ENCODE measurements at regions not wholly inside any gene's neighbourhood (a gene's known extent, or its start where the extent isn't known, plus 50 kb on each side); places are given as distances from the start of the nearest gene placed in this dataset.

DNA sequence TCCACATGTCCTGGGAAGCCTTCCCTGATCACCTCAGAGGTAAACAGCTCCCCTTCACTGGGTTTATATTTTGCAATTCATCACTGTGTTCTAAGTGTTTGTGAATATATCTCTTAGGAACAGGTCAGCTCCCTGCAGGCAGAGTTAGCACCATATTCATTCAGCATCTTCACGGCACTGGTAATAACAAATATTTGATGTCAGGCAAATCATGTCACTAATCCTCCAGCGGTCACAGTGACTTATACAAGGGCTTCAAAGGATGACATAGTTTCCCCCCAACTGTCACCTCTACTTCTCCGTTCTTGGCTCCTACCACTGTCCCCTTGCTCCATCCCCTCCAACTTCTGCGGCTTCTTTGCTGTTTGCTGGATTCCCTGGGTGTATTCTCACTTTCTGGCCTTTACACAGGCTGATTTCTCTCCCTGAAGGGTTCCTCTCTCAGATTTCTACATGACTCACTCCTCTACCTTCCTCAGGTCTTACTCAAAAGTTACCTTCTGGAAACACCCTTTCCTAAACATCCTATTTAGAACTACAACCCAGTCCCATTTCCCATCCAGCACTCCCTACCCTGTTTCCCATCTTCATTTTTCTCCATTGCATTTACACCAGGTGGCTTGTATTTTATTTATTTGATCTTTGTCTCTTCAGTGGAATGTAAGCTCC, 66.6 kb downstream of the NHLRC1 start (continued):
- TF ChIP-seq SIN3A (conservative IDR thresholded peaks at IDR 0.05 in 1 of 2, IDR thresholded peaks at IDR 0.05 in 1 of 2; ENCODE audit: low read depth in 1 of 2, low read length in 2 of 2) (no peak), BRCA1 (IDR thresholded peaks at IDR 0.05; ENCODE audit: low read depth, low read length) (no peak), CHD2 (IDR thresholded peaks at IDR 0.05; ENCODE audit: low read length) (no peak)

All from H1 (cell line).